ENCODE measurements at regions not wholly inside any gene's neighbourhood (a gene's known extent, or its start where the extent isn't known, plus 50 kb on each side); places are given as distances from the start of the nearest gene placed in this dataset.

DNA sequence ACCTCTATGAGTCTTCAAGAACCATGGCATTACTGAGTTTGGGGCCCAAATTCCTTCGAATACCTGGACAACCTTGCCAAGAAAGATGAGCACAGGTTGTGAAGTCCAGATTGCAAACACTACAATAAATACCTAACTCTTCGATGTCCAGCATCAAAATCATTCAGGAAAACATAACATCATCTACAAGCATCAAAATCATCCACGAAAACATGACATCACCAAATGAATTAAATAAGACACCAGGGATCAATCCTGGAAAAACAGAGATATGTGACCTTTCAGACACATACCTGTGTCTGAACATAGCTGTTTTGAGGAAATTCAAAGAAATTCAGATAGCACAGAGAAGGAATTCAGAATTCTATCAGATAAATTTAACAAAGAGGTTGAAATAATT, 262.0 kb upstream of the KITLG start:
- TF ChIP-seq, protein P1, sequence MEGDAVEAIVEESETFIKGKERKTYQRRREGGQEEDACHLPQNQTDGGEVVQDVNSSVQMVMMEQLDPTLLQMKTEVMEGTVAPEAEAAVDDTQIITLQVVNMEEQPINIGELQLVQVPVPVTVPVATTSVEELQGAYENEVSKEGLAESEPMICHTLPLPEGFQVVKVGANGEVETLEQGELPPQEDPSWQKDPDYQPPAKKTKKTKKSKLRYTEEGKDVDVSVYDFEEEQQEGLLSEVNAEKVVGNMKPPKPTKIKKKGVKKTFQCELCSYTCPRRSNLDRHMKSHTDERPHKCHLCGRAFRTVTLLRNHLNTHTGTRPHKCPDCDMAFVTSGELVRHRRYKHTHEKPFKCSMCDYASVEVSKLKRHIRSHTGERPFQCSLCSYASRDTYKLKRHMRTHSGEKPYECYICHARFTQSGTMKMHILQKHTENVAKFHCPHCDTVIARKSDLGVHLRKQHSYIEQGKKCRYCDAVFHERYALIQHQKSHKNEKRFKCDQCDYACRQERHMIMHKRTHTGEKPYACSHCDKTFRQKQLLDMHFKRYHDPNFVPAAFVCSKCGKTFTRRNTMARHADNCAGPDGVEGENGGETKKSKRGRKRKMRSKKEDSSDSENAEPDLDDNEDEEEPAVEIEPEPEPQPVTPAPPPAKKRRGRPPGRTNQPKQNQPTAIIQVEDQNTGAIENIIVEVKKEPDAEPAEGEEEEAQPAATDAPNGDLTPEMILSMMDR (IDR thresholded peaks at IDR 0.05) = no peak
- no peak for TF ChIP-seq POLR2A (IDR thresholded peaks at IDR 0.05)

Measured in lower leg skin (tissue), 3 donors.